H9 (cell line): ENCODE measurements at regions not wholly inside any gene's neighbourhood (a gene's known extent, or its start where the extent isn't known, plus 50 kb on each side); places are given as distances from the start of the nearest gene placed in this dataset.

Experiments
- DNase-seq: peaks from one replicate; pipeline ENCODE4 v3.0.0-alpha.2; 2017
- H2AFZ ChIP-seq: one replicate; pipeline ENCODE4 v1.6.1; 2013; ENCODE audit warnings: mild to moderate bottlenecking, low read length, control low read depth, moderate library complexity
- H2AK5ac ChIP-seq: 2 replicates; pipeline ENCODE4 v1.6.1; 2013; ENCODE audit warnings: low read length, control low read depth, mixed read lengths; ENCODE audit not compliant: insufficient read length
- H2BK120ac ChIP-seq: one replicate; pipeline ENCODE4 v1.6.1; 2013; ENCODE audit warnings: low read depth, mild to moderate bottlenecking, low read length, control low read depth, inconsistent platforms; ENCODE audit not compliant: poor library complexity, severe bottlenecking
- H2BK12ac ChIP-seq: 2 replicates; pipeline ENCODE4 v1.6.1; 2013; ENCODE audit warnings: low read length, control low read depth, mixed read lengths, low read depth; ENCODE audit not compliant: insufficient read length
- H2BK15ac ChIP-seq: 2 replicates; pipeline ENCODE4 v1.6.1; 2013; ENCODE audit warnings: low read depth, low read length, control low read depth
- H2BK20ac ChIP-seq: one replicate; pipeline ENCODE4 v1.6.1; 2013; ENCODE audit warnings: low read depth, mild to moderate bottlenecking, low read length, control low read depth, inconsistent platforms; ENCODE audit not compliant: poor library complexity, severe bottlenecking
- H2BK5ac ChIP-seq: 2 replicates; pipeline ENCODE4 v1.6.1; 2013; ENCODE audit warnings: low read length, control low read depth, mixed read lengths; ENCODE audit not compliant: insufficient read length
- H3K14ac ChIP-seq: 2 replicates; pipeline ENCODE4 v1.6.1; 2013; ENCODE audit warnings: low read length, control low read depth; ENCODE audit not compliant: insufficient read depth
- H3K18ac ChIP-seq: 2 replicates; pipeline ENCODE4 v1.6.1; 2013; ENCODE audit warnings: low read depth, mild to moderate bottlenecking, mixed read lengths, low read length, control low read depth; ENCODE audit not compliant: insufficient read length
- H3K23ac ChIP-seq: 2 replicates; pipeline ENCODE4 v1.6.1; 2013; ENCODE audit warnings: low read length, control low read depth, mixed read lengths, low read depth; ENCODE audit not compliant: insufficient read length
- H3K23me2 ChIP-seq: 2 replicates; pipeline ENCODE4 v1.6.1; 2013; ENCODE audit warnings: low read depth, mild to moderate bottlenecking, mixed read lengths, low read length, control low read depth; ENCODE audit not compliant: insufficient read length, poor library complexity, severe bottlenecking
- H3K27ac ChIP-seq: 2 replicates; pipeline ENCODE4 v1.5.1; 2013; ENCODE audit warnings: low read length, control low read depth, mixed read lengths, low read depth; ENCODE audit not compliant: insufficient read length
- H3K27me3 ChIP-seq: 2 replicates; pipeline ENCODE4 v1.6.1; 2013; ENCODE audit warnings: low read length, control low read depth, inconsistent platforms; ENCODE audit not compliant: insufficient read depth
- H3K4ac ChIP-seq: 2 replicates; pipeline ENCODE4 v1.6.1; 2013; ENCODE audit warnings: low read depth, mild to moderate bottlenecking, control low read depth, inconsistent platforms, low read length, moderate library complexity
- H3K4me1 ChIP-seq: 2 replicates; pipeline ENCODE4 v1.6.1; 2013; ENCODE audit warnings: low read length, control low read depth, inconsistent platforms; ENCODE audit not compliant: insufficient read depth
- H3K4me2 ChIP-seq: 2 replicates; pipeline ENCODE4 v1.6.1; 2013; ENCODE audit warnings: low read length, control low read depth, mixed read lengths; ENCODE audit not compliant: insufficient read length, insufficient read depth
- H3K56ac ChIP-seq: 2 replicates; pipeline ENCODE4 v1.6.1; 2013; ENCODE audit warnings: low read depth, mild to moderate bottlenecking, mixed read lengths, low read length, control low read depth; ENCODE audit not compliant: insufficient read length
- H3K79me1 ChIP-seq: 2 replicates; pipeline ENCODE4 v1.6.1; 2013; ENCODE audit warnings: low read depth, mild to moderate bottlenecking, moderate library complexity, low read length, control low read depth, inconsistent platforms; ENCODE audit not compliant: insufficient read depth, poor library complexity, severe bottlenecking
- H3K79me2 ChIP-seq: 2 replicates; pipeline ENCODE4 v1.6.1; 2013; ENCODE audit warnings: low read length, control low read depth, inconsistent platforms; ENCODE audit not compliant: insufficient read depth
- H3K9ac ChIP-seq: 2 replicates; pipeline ENCODE4 v1.6.1; 2013; ENCODE audit warnings: low read length, control low read depth, mixed read lengths; ENCODE audit not compliant: insufficient read length; ENCODE audit errors: extremely low read depth
- H3K9me3 ChIP-seq: one replicate; pipeline ENCODE4 v1.6.1; 2013; ENCODE audit warnings: low read depth, low read length, inconsistent platforms; ENCODE audit not compliant: control insufficient read depth
- H3T11ph ChIP-seq: one replicate; pipeline ENCODE4 v1.6.1; 2013; ENCODE audit warnings: mild to moderate bottlenecking, low read length, control low read depth, inconsistent platforms
- H4K20me1 ChIP-seq: one replicate; pipeline ENCODE4 v1.6.1; 2013; ENCODE audit not compliant: control insufficient read depth, insufficient read length, insufficient read depth
- H4K5ac ChIP-seq: 2 replicates; pipeline ENCODE4 v1.6.1; 2013; ENCODE audit warnings: low read depth, mild to moderate bottlenecking, mixed read lengths, low read length, control low read depth; ENCODE audit not compliant: insufficient read length
- H4K8ac ChIP-seq: replicated peaks from 2 replicates; pipeline ENCODE4 v1.6.1; 2013; ENCODE audit warnings: low read length, control low read depth, mixed read lengths, low read depth; ENCODE audit not compliant: insufficient read length
- H4K91ac ChIP-seq: 2 replicates; pipeline ENCODE4 v1.6.1; 2013; ENCODE audit warnings: low read depth, mild to moderate bottlenecking, moderate library complexity, mixed read lengths, low read length, control low read depth; ENCODE audit not compliant: insufficient read length
- H3K27ac Mint-ChIP-seq, 3 experiments: 2 replicates in 2 of 3; 3 replicates in 1 of 3; pipeline ENCODE4 v1.8.0; 2020 to 2021; ENCODE audit warnings: mixed read lengths in 3 of 3, mild to moderate bottlenecking in 1 of 3, moderate library complexity in 1 of 3
- H3K27me3 Mint-ChIP-seq: 2 replicates; pipeline ENCODE4 v1.8.0; 2021; ENCODE audit warnings: low read depth, mild to moderate bottlenecking, moderate library complexity, mixed read lengths
- H3K36me3 Mint-ChIP-seq, 3 experiments: 2 replicates in 2 of 3; 3 replicates in 1 of 3; pipeline ENCODE4 v1.8.0; 2020 to 2021; ENCODE audit warnings: low read depth in 3 of 3, mixed read lengths in 3 of 3; ENCODE audit not compliant: insufficient read depth in 1 of 3
- H3K4me1 Mint-ChIP-seq, 2 experiments: 2 replicates each; pipeline ENCODE4 v1.8.0; 2020; ENCODE audit warnings: mixed read lengths in 2 of 2
- H3K4me3 Mint-ChIP-seq, 2 experiments: 2 replicates in 1 of 2; 3 replicates in 1 of 2; pipeline ENCODE4 v1.8.0; 2020 to 2021; ENCODE audit warnings: mild to moderate bottlenecking in 2 of 2, mixed read lengths in 2 of 2, moderate library complexity in 1 of 2
- H3K9me3 Mint-ChIP-seq, 2 experiments: 2 replicates in 1 of 2; 3 replicates in 1 of 2; pipeline ENCODE4 v1.8.0; 2020; ENCODE audit warnings: mild to moderate bottlenecking in 2 of 2, mixed read lengths in 2 of 2, moderate library complexity in 1 of 2
- WGBS: extraction: QIAGEN DNeasy Blood & Tissue Kit; methylation state at CpG from one replicate; pipeline ENCODE4 v1.1.7; 2013; ENCODE audit warnings: missing lambda C conversion rate, low lambda C conversion rate, mixed read lengths; ENCODE audit not compliant: insufficient read length; ENCODE audit errors: extremely low coverage; 5-methylcytosine and 5-hydroxymethylcytosine counted together
- TF ChIP-seq, protein P1 (sequence below): fragments of 200-600 bp; sonication (generic); conservative IDR thresholded peaks from 3 replicates; pipeline ENCODE4 v1.8.0; 2021; ENCODE audit warnings: antibody characterized with exemption, mild to moderate bottlenecking

DNA sequence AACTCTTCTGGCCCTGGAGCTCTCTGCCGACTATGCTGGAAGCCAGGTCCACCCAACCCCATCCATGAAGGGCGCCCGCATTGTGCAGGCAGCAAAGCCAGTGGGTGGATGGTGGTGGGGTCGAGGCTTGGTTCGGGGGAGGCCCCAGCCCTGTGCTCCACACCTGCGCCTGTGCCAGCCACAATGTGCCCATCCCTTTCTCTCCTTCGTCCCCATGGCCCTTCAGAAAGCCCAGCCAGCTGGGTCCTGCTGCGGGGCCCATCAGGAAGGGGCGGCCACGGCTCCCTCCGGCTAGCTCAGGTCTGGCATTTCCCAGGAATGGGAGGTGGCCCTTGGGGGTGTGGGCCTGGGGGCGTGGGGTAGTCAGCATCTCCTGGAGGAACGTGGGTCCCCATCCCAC, 91.6 kb downstream of the HMX1 start:
- no peaks in the 10 kb centered on the region for H3K27me3 ChIP-seq
- no peak for DNase-seq
- H4K8ac ChIP-seq = no peak overlapping the region
- no peaks in the 10 kb centered on the region for H3K9me3 ChIP-seq
- no peak overlapping the region for H3K4me2 ChIP-seq
- Mint-ChIP-seq H3K4me3 (no peak overlapping the region), H3K36me3 (no peaks in the 10 kb centered on the region; a peak in 1 of 7 replicates), H3K27me3 (no peaks in the 10 kb centered on the region; the same call in 1 of the 2 replicates), H3K27ac (no peak overlapping the region), H3K9me3 (no peaks in the 10 kb centered on the region), H3K4me1 (peaks cover 0 to 3% of the 10 kb centered on the region in 2 experiments; a peak in 1 of 4 replicates)
- H2BK12ac ChIP-seq = no peak overlapping the region
- H3K9ac ChIP-seq = no peak overlapping the region
- H2BK5ac ChIP-seq = no peak overlapping the region
- no peak overlapping the region for H3K18ac ChIP-seq
- H4K20me1 ChIP-seq = no peaks in the 10 kb centered on the region
- no peak overlapping the region for H2BK120ac ChIP-seq
- no peak overlapping the region for H2AFZ ChIP-seq
- H4K91ac ChIP-seq = no peak overlapping the region
- no peaks in the 10 kb centered on the region for H3K4me1 ChIP-seq
- no peak overlapping the region for H3K27ac ChIP-seq
- H3T11ph ChIP-seq = no peak overlapping the region
- H3K23ac ChIP-seq = no peak overlapping the region
- no peak overlapping the region for H3K14ac ChIP-seq
- no peak overlapping the region for H3K56ac ChIP-seq
- no peak overlapping the region for H3K4ac ChIP-seq
- H2BK20ac ChIP-seq = no peak overlapping the region
- TF ChIP-seq, protein P1, sequence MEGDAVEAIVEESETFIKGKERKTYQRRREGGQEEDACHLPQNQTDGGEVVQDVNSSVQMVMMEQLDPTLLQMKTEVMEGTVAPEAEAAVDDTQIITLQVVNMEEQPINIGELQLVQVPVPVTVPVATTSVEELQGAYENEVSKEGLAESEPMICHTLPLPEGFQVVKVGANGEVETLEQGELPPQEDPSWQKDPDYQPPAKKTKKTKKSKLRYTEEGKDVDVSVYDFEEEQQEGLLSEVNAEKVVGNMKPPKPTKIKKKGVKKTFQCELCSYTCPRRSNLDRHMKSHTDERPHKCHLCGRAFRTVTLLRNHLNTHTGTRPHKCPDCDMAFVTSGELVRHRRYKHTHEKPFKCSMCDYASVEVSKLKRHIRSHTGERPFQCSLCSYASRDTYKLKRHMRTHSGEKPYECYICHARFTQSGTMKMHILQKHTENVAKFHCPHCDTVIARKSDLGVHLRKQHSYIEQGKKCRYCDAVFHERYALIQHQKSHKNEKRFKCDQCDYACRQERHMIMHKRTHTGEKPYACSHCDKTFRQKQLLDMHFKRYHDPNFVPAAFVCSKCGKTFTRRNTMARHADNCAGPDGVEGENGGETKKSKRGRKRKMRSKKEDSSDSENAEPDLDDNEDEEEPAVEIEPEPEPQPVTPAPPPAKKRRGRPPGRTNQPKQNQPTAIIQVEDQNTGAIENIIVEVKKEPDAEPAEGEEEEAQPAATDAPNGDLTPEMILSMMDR = no peak
- H2BK15ac ChIP-seq = no peak overlapping the region
- H3K79me1 ChIP-seq = no peaks in the 10 kb centered on the region
- H4K5ac ChIP-seq = no peak overlapping the region
- WGBS = no CpG with 5 or more reads among the region's 13 CpGs
- no peak overlapping the region for H2AK5ac ChIP-seq
- no peaks in the 10 kb centered on the region for H3K79me2 ChIP-seq
- no peaks in the 10 kb centered on the region for H3K23me2 ChIP-seq
